K562 (cell line): ENCODE measurements at regions not wholly inside any gene's neighbourhood (a gene's known extent, or its start where the extent isn't known, plus 50 kb on each side); places are given as distances from the start of the nearest gene placed in this dataset.
A peak's percentile ranks its signal among the peaks of the same experiment; 100 is the strongest.

ENCODE experiments used
- E2F3 ChIP-seq: fragments of 250-450 bp; sonication (Bioruptor Pico); IDR thresholded peaks from 2 replicates; pipeline ENCODE4 v1.4.0; 2020; ENCODE audit warnings: mild to moderate bottlenecking
- ELF4 ChIP-seq: fragments of 450-650 bp; formaldehyde crosslinking; IDR thresholded peaks from 2 replicates; pipeline ENCODE4 v1.4.0; 2022; ENCODE audit warnings: missing genetic modification characterization
- HNRNPH1 ChIP-seq: fragments of 200-400 bp; formaldehyde crosslinking; optimal IDR thresholded peaks from 2 replicates; pipeline ENCODE3; 2017; ENCODE audit warnings: low read depth, mild to moderate bottlenecking, low read length, moderate library complexity
- HNRNPUL1 ChIP-seq: fragments of 200-400 bp; formaldehyde crosslinking; IDR thresholded peaks from 2 replicates; pipeline ENCODE4 v1.6.1; 2017; ENCODE audit warnings: low read length
- IFI16 ChIP-seq: fragments of 250-450 bp; sonication (Bioruptor Pico); IDR thresholded peaks from 2 replicates; pipeline ENCODE4 v2.1.2; 2022; ENCODE audit warnings: mild to moderate bottlenecking, inconsistent platforms
- NFRKB ChIP-seq: fragments of 450-650 bp; IDR thresholded peaks from 2 replicates; pipeline ENCODE4 v1.6.1; 2016; ENCODE audit warnings: low read depth
- PRMT5 ChIP-seq: sonication (generic); formaldehyde crosslinking; IDR thresholded peaks from 2 replicates; pipeline ENCODE4 v1.5.0; 2020; ENCODE audit warnings: missing genetic modification reagents
- PTTG1 ChIP-seq: fragments of 450-650 bp; IDR thresholded peaks from 2 replicates; pipeline ENCODE4 v1.6.1; 2016; ENCODE audit warnings: low read depth, mild to moderate bottlenecking, missing genetic modification characterization, missing compliant biosample characterization
- SUPT5H ChIP-seq: fragments of 450-650 bp; IDR thresholded peaks from 2 replicates; pipeline ENCODE4 v1.6.1; 2016
- TCF7L2 ChIP-seq: fragments of 150-350 bp; IDR thresholded peaks from 2 replicates; pipeline ENCODE4 v1.6.1; 2016; ENCODE audit warnings: low read depth, mild to moderate bottlenecking, low read length, moderate library complexity
- ZNF143 ChIP-seq: sonication (generic); formaldehyde crosslinking; IDR thresholded peaks from 2 replicates; pipeline ENCODE4 v1.9.0; 2022; ENCODE audit warnings: mild to moderate bottlenecking, missing genetic modification reagents
- ZNF23 ChIP-seq: fragments of 250-450 bp; sonication (Bioruptor Pico); IDR thresholded peaks from 2 replicates; pipeline ENCODE4 v1.4.0; 2020; ENCODE audit warnings: mild to moderate bottlenecking
- ZNF232 ChIP-seq: sonication (generic); formaldehyde crosslinking; IDR thresholded peaks from 2 replicates; pipeline ENCODE4 v1.8.0; 2022; ENCODE audit warnings: mild to moderate bottlenecking, missing genetic modification reagents
- ZNF644 ChIP-seq: fragments of 200-800 bp; sonication (Bioruptor generic); IDR thresholded peaks from 2 replicates; pipeline ENCODE4 v1.6.1; 2016; ENCODE audit warnings: low read depth, missing genetic modification characterization, missing compliant biosample characterization
- ZNF778 ChIP-seq: fragments of 450-650 bp; formaldehyde crosslinking; IDR thresholded peaks from 2 replicates; pipeline ENCODE4 v1.4.0; 2020; ENCODE audit warnings: mild to moderate bottlenecking, moderate library complexity
- TF ChIP-seq, protein P1 (sequence below): fragments of 250-450 bp; sonication (Bioruptor Pico); IDR thresholded peaks from 2 replicates; pipeline ENCODE4 v1.8.0; 2022; ENCODE audit warnings: inconsistent platforms, mild to moderate bottlenecking, moderate library complexity, borderline replicate concordance
- TF ChIP-seq, protein P2 (sequence below): sonication (generic); formaldehyde crosslinking; IDR thresholded peaks from 2 replicates; pipeline ENCODE4 v1.8.0; 2022; ENCODE audit warnings: mild to moderate bottlenecking, missing genetic modification reagents
- TF ChIP-seq, protein P3 (sequence below): fragments of 450-650 bp; IDR thresholded peaks from 2 replicates; pipeline ENCODE4 v1.6.1; 2017; ENCODE audit warnings: antibody characterized with exemption, mild to moderate bottlenecking

DNA sequence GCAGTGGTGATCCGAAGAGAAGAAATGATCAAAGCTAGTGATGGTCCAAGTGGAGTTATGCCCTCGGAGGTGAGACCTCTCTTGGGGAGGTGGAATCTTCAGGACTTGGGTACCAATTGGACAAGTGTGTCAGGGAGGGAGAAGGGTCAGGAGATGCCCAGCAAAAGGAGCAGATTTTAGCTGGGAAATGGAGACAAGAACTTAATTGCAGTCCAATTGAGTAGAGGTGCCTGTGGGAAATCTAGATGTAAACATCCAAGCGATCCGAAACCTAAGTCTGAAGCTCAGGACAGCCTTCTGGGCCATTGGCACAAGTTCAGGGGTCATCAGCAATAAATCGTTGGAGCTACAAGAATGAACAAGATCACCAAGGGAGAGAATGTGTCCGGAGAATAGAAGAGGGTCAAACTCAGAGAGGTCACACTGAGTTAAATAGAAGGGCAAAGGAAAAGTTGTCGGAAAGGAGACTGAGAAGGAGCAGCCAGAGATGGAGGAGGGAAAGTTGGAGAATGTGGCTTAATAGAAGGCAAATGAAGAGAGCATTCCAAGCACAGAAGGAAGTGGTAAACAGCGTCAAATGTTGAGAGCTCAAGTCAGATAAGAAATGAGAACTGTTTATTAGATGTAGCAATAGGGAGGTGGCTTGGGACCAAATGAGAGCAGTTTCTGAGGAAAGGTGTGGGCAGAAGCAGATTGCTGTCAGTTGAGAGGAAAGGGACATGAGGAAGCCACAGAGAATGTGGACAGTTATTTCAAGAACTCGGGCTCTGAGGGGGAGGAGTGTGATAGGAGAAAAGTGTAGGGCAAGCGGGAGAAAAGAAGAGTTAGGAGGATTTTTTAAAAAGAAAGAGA, 64.2 kb upstream of the FNDC3B start (continued):
- TF ChIP-seq HNRNPUL1 (no peak), SUPT5H (no peak), PTTG1 (tag) (0 out of 2 replicates have a peak, but pooled peaks have one; percentile 11), PRMT5 (no peak), ZNF644 (tag) (peak; percentile 49; the same call in 1 of the 2 replicates), IFI16 (CRISPR knock-in tag) (no peak), ZNF778 (CRISPR knock-in tag) (no peak), NFRKB (0 out of 2 replicates have a peak, but pooled peaks have one; percentile 29), ZNF23 (CRISPR knock-in tag) (no peak), TCF7L2 (no peak), E2F3 (no peak), ZNF232 (no peak), ELF4 (peak; percentile 4; the same call in 1 of the 2 replicates), ZNF143 (CRISPR knock-in tag) (no peak), HNRNPH1 (no peak)
- TF ChIP-seq, protein P1, sequence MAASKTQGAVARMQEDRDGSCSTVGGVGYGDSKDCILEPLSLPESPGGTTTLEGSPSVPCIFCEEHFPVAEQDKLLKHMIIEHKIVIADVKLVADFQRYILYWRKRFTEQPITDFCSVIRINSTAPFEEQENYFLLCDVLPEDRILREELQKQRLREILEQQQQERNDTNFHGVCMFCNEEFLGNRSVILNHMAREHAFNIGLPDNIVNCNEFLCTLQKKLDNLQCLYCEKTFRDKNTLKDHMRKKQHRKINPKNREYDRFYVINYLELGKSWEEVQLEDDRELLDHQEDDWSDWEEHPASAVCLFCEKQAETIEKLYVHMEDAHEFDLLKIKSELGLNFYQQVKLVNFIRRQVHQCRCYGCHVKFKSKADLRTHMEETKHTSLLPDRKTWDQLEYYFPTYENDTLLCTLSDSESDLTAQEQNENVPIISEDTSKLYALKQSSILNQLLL (CRISPR knock-in tag): no peak
- TF ChIP-seq, protein P2, sequence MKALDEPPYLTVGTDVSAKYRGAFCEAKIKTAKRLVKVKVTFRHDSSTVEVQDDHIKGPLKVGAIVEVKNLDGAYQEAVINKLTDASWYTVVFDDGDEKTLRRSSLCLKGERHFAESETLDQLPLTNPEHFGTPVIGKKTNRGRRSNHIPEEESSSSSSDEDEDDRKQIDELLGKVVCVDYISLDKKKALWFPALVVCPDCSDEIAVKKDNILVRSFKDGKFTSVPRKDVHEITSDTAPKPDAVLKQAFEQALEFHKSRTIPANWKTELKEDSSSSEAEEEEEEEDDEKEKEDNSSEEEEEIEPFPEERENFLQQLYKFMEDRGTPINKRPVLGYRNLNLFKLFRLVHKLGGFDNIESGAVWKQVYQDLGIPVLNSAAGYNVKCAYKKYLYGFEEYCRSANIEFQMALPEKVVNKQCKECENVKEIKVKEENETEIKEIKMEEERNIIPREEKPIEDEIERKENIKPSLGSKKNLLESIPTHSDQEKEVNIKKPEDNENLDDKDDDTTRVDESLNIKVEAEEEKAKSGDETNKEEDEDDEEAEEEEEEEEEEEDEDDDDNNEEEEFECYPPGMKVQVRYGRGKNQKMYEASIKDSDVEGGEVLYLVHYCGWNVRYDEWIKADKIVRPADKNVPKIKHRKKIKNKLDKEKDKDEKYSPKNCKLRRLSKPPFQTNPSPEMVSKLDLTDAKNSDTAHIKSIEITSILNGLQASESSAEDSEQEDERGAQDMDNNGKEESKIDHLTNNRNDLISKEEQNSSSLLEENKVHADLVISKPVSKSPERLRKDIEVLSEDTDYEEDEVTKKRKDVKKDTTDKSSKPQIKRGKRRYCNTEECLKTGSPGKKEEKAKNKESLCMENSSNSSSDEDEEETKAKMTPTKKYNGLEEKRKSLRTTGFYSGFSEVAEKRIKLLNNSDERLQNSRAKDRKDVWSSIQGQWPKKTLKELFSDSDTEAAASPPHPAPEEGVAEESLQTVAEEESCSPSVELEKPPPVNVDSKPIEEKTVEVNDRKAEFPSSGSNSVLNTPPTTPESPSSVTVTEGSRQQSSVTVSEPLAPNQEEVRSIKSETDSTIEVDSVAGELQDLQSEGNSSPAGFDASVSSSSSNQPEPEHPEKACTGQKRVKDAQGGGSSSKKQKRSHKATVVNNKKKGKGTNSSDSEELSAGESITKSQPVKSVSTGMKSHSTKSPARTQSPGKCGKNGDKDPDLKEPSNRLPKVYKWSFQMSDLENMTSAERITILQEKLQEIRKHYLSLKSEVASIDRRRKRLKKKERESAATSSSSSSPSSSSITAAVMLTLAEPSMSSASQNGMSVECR (CRISPR knock-in tag): no peak
- TF ChIP-seq, protein P3, sequence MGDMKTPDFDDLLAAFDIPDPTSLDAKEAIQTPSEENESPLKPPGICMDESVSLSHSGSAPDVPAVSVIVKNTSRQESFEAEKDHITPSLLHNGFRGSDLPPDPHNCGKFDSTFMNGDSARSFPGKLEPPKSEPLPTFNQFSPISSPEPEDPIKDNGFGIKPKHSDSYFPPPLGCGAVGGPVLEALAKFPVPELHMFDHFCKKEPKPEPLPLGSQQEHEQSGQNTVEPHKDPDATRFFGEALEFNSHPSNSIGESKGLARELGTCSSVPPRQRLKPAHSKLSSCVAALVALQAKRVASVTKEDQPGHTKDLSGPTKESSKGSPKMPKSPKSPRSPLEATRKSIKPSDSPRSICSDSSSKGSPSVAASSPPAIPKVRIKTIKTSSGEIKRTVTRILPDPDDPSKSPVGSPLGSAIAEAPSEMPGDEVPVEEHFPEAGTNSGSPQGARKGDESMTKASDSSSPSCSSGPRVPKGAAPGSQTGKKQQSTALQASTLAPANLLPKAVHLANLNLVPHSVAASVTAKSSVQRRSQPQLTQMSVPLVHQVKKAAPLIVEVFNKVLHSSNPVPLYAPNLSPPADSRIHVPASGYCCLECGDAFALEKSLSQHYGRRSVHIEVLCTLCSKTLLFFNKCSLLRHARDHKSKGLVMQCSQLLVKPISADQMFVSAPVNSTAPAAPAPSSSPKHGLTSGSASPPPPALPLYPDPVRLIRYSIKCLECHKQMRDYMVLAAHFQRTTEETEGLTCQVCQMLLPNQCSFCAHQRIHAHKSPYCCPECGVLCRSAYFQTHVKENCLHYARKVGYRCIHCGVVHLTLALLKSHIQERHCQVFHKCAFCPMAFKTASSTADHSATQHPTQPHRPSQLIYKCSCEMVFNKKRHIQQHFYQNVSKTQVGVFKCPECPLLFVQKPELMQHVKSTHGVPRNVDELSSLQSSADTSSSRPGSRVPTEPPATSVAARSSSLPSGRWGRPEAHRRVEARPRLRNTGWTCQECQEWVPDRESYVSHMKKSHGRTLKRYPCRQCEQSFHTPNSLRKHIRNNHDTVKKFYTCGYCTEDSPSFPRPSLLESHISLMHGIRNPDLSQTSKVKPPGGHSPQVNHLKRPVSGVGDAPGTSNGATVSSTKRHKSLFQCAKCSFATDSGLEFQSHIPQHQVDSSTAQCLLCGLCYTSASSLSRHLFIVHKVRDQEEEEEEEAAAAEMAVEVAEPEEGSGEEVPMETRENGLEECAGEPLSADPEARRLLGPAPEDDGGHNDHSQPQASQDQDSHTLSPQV: peak; percentile 49
